ENCODE measurements at regions not wholly inside any gene's neighbourhood (a gene's known extent, or its start where the extent isn't known, plus 50 kb on each side); places are given as distances from the start of the nearest gene placed in this dataset.

DNA sequence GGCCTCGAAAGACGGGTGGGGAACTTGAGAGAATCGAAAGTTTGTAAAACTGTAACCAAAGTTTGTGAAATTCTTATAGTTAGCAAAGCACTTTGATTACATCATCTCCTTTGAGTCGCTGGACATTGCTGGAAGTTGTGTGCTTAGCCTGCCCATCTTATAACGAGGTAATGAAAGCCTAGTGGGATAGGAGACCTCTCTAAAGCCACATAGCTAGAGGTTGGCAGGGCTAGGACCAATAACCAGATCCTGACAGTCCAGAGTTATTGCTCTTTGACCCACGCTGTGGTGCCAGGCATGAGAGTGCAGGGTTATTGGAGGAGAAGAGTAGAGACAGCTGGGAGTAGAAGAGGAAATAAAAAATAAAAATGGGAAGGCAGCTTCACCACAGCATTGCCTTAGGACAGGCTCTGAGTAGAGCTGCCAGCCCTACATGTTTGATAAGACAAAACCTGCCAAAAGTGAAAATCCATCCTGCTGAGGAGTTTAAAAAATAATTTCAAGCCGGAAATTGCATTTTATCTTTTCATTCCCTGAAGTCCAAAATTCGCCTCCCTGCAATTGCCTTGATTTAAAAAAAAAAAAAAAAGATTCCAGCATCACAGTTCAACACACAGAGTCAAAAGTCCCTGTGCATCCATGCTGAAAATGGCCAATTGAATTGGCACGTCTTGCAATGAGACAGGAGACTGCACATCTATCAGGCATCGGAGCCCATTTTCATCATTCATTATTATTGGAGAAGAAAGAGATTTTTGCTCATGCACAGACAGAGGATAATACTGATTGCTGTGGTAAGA lies 225.5 kb upstream of the POU2AF2 start:
- DNase-seq = no peak

DNA sequence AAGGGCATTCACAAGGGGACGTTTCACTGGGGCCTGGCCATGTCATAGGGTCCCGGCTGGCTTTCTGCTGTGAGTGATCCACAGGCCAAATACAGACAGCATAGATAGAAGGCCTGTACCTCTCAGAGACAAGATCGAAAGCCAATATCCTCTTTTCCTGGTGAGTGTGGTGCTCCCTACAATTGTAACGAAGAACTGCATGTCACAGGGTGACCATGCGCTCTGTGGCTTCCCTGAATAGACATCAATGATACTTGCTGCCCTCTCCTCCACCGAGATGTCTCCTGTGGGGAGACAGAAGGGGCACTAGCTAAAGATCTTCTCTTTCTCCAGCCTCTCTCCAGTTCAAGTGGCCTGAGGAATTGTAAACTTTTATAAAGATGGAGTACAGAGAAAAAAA lies 226.1 kb upstream of the POU2AF2 start:
- no peak for DNase-seq

- DNase-seq = no peak
These were observed 227.0 kb upstream of the POU2AF2 start for GRCh38 chr11:111018566-111018965.

DNA sequence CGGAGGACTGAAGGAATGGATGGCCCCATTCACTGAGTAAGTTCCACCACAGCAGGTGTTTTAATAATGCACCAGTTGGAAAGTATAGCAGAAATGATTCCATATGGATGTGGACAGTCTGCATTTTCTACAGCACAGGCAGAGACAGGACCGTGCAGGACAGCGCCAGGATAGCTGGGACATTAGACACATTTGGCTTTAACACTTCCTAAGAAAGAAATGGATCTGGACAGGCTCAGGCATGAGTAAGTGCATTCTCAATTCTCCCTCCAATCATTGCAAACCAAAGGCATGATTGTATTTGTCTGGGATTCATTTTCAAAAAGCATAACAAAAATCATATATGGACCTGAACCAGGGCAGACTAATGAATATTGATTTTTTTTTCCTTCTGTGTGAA lies 233.0 kb upstream of the POU2AF2 start:
- DNase-seq = no peak

- no peak for DNase-seq
These were observed 234.3 kb upstream of the POU2AF2 start for GRCh38 chr11:111011275-111011594.

DNA sequence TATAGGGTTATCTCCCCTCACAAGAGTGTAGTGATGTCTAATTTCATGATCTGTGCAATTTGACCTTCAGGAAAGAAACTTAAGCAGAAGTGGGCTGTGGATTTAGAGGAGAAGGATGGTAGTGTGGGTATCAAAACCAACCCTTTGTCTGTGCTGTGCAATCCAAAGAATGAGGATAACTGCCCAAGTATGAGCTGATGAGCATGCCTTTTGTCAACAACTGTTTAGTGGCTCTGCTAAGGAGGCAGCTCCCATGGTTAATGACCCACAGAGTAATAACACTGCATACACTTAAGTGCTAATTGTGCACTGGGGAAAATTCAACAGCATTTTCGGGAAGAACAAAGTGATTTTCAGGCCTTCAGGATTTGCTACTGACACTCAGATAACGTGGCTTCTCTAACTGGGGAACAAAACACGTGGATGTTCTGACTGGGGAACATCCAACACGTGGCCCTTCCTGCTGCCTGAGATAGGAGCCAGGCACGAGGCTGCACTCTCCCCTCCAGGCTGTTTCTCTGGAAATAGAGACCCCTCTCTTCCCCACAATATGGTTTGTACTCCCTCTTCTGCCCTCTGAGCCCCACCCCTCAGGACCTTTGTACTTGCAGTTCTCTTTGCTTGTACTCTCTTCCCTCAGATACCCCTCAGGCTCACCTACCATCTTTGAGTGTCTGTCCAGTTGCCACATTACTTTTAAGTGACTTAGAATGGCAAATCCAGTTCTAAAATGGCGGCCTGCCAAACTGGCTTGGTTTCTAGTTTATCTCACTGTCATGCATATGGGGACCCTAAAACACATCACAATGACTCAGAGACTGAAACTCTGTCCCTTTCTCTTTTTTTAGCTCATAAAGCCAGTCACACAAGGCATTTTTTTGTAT lies 234.9 kb upstream of the POU2AF2 start:
- DNase-seq = no peak

DNA sequence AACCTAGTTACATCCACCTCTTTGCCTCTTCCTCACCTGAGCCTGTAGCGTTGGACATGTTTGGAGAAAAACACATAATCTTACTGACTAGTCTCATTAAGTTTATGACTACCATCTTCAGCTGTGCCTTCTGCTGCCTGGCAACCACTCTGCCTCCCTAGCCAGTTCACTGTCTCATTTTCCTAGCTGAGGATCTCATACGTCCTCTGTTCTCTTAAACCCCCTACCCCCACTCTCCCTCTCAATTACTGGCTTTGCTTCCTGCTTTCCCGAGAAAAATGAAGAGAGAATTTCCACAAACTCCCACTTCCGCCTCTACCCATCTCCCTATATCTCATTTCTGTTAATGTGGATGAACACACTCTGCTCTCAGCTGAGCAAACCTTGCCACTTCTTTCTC lies 239.3 kb upstream of the POU2AF2 start:
- DNase-seq = no peak

GRCh38 chr11:111001986-111002611 lies 243.4 kb upstream of the POU2AF2 start:
- no peak for DNase-seq

DNA sequence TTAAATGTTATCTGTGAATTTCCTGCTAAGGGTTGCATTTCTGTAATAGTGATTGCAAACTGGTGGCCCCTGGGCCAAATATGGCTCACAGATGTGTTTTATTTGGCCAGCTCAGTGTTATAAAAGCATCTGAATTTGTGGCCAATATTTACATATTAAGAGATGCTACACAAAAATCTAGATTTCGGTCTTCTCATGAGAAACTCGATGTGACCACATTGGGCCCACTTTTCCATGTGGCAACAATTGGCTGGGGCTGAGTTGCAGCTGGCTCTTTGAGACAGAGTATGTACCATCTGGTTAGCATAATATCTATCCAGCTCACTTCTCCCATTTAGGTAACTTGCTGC lies 244.5 kb upstream of the POU2AF2 start:
- DNase-seq = no peak

GRCh38 chr11:111000400-111001080 lies 245.0 kb upstream of the POU2AF2 start:
- no peak for DNase-seq

DNA sequence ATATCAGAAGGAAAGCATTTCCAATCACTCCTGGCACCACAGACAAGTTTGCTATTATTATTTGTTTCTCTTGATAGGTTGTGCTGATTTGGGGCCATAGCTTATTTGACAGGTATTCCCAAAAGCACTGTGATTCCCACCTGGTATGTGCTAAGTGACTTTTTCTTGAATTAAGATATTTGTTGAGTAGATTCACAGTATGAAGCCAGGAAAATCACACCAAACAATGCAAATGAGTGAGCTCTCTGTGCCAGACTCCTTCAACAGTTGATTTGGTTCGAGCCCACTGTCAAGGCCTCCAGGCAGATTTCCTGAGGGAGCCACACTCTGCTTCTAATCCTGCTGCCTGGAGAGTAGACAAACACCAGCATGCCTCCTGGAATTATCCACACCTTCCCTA lies 253.0 kb upstream of the POU2AF2 start:
- DNase-seq = no peak

- no peak for DNase-seq
These were observed 253.7 kb upstream of the POU2AF2 start for GRCh38 chr11:110991661-110992355.

DNA sequence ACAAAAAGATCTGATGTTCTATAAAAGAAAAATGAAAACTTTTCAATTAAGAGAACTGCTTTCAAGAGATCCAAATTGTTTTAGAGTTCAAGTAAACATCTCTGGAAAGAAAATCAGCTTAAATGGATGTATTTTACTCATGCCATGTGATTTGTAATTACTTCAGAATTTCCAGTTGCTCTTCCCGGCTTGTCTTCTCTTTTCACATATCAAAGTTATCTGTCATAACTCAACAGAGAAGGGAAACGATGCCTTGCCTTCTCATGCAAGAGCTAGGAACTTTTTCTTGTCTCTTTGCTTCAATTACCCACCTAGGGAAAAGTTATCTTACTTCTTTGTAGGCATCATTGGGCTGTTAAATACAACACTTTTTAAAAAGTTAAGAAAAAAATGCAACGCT lies 255.2 kb upstream of the POU2AF2 start:
- DNase-seq = no peak

GRCh38 chr11:110989428-110990133 lies 255.9 kb upstream of the POU2AF2 start:
- no peak for DNase-seq

- no peak for DNase-seq
These were observed 256.9 kb upstream of the POU2AF2 start for GRCh38 chr11:110988671-110989070.

- no peak for DNase-seq
These were observed 259.5 kb upstream of the POU2AF2 start for GRCh38 chr11:110986016-110986415.

DNA sequence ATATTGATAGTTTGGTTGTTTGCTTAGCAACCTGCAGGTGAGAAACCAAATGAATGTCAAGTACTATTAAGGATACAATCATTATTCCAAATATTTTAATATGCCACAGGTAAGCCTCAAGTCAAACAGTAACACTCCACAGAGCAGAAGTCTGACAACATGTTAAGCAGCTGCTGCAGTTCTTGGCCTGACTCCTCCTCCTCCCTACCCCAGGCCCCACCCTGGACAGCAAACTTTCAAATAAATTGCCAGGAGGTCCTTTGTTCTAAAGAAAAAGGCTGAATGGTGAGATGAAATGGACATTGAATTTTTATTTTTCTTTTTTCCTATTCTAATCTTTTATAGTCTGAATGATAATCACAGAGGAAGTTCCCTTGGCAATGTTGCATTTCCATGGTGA lies 260.0 kb upstream of the POU2AF2 start:
- no peak for DNase-seq

DNA sequence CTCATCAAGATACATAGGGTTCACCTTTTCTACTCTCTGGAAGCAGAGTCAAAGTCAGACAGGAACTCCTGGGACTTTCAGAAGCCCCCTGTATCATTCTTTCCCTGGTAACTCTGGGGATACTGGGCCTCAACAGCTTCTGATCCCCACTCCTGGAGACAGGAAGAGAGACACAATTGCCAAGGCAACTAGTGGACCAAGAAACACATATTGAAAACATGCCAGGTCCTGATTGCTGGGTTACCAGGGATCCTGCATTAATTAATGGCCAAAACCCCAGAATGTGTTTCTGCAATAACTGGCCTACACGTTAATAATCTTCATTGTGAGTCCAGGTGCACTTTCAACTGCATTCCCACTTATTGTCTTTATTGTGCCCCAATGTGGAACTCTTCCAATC lies 260.8 kb upstream of the POU2AF2 start:
- no peak for DNase-seq

DNA sequence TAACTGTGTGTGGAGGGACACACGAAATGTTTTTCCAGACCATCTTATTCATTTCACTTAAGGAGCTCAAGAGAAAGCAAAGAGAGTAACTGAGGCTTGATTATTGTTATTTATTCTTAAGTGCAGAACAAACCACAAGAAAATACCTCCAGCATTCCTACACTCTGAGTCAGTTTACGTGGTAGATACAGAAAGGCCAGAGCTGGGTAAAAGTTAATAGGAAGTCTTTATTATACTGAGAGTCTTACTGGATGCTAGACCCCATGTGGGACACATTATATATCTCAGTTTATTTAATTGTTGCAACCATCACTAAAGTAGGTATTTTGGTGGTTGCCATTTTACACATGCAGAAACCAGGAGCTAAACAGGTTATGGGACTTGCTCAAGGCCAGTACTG lies 261.4 kb upstream of the POU2AF2 start:
- DNase-seq = no peak

GRCh38 chr11:110982214-110982613 lies 263.3 kb upstream of the POU2AF2 start:
- DNase-seq = no peak

- no peak for DNase-seq
These were observed 265.8 kb upstream of the POU2AF2 start for GRCh38 chr11:110979696-110980095.

GRCh38 chr11:110977661-110978060 lies 265.4 kb upstream of the ARHGAP20 start:
- DNase-seq = no peak
